Epithelial cell of proximal tubule (primary cell): ENCODE measurements at regions not wholly inside any gene's neighbourhood (a gene's known extent, or its start where the extent isn't known, plus 50 kb on each side); places are given as distances from the start of the nearest gene placed in this dataset.

Experiments used
- DNase-seq: peaks from one replicate; pipeline ENCODE4 v3.0.0-alpha.2; 2011; ENCODE audit warnings: low read depth
- H3K4me3 ChIP-seq: 2 replicates; pipeline ENCODE4 v1.5.1; 2011; ENCODE audit warnings: low read depth, mild to moderate bottlenecking, low read length
- TF ChIP-seq, protein P1 (sequence below): conservative IDR thresholded peaks from 2 replicates; pipeline ENCODE4 v1.5.1; 2012; ENCODE audit warnings: low read depth, mild to moderate bottlenecking, low read length

DNA sequence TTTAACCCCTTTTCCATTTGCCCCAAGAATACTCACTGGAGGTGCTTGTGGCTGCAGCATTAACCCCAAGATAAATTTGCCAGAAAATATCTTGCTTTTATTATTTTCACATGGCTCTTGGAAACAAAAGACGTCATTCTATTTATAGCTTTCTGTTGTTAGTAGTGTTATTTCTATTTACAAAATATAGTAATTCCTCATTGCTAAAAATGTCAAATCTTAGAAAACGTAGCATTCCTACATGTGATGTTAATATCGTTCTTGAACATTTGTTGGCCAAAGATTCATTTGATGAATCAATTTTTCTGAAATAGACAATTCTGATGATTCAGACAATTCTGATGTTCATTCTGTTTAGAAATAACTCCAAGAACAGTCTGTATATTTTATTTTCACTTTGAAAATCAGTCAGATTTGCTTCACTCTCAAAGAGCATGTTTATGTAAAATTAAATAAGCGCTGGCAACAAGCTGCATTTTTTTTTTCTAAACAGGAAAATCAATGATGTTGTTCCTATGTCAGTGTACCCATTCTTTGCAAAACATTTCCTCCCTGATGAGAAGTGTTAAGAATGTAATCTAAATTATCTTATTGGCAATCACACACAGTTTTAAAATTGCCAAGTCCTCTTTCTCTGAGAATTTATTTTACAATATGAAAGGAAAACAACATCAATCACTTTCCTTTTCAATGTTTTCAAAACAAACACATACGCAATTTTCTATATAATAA lies 334.0 kb downstream of the KCTD12 start:
- DNase-seq = no peak
- H3K4me3 ChIP-seq = no peak overlapping the region
- TF ChIP-seq, protein P1, sequence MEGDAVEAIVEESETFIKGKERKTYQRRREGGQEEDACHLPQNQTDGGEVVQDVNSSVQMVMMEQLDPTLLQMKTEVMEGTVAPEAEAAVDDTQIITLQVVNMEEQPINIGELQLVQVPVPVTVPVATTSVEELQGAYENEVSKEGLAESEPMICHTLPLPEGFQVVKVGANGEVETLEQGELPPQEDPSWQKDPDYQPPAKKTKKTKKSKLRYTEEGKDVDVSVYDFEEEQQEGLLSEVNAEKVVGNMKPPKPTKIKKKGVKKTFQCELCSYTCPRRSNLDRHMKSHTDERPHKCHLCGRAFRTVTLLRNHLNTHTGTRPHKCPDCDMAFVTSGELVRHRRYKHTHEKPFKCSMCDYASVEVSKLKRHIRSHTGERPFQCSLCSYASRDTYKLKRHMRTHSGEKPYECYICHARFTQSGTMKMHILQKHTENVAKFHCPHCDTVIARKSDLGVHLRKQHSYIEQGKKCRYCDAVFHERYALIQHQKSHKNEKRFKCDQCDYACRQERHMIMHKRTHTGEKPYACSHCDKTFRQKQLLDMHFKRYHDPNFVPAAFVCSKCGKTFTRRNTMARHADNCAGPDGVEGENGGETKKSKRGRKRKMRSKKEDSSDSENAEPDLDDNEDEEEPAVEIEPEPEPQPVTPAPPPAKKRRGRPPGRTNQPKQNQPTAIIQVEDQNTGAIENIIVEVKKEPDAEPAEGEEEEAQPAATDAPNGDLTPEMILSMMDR = no peak

DNA sequence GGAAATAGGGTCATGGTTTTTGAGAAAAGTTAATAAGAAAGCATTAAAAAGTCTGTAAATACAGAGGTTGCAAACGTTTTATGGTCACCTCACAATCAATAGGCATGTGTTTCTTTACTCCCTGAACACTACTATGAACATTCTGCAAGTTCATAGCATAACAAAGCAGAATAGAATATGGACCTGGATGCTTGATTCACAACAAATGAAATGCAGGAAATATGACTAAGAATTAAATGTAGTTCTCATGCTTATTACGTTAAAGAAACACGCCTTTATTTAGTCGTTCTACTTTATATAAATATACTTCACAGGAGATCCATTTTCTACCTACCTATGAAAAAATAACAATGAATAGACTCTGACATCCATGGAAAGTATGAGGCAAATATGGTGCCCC lies 344.0 kb downstream of the KCTD12 start:
- TF ChIP-seq, protein P1 = no peak
- H3K4me3 ChIP-seq = no peak overlapping the region
- DNase-seq = no peak

DNA sequence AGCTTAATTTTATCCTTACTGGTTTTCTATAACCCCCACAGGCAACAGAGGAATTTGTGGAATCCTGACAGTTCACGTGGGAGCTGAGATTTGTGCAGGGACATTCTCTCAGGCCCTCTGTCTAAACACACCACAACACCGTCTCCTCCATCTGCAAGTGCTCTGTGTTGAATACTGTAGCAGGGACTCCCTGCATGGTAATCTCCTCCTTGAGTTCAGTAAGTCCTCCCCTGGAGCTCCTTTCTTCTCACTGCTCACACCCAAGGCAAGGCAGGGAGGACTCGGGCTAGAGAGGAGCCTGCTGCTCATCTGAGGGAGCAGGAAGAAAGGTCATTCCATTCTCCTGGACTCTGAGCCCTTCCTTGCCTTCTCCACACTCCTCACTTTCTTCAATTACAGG lies 348.2 kb downstream of the KCTD12 start:
- no peak overlapping the region for H3K4me3 ChIP-seq
- DNase-seq = no peak
- TF ChIP-seq, protein P1 = no peak

DNA sequence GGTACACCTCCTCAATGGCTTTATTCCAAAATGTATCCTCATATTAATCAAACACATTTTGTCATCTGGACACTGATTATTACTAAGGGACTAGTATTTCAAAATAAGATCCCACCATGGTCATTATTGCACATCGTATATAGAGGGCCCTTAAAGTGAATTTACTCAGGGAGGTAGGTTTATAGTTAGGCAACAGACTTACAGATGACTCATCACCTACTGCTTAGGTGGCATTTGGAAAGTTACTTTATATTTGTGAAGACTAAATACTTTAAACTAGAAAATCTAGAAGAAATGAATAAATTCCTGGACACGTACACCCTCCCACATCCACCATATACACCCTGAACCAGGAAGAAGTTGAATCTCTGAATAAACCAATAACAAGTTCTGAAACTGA lies 353.0 kb downstream of the KCTD12 start:
- H3K4me3 ChIP-seq = no peak overlapping the region
- DNase-seq = no peak
- TF ChIP-seq, protein P1 = no peak

DNA sequence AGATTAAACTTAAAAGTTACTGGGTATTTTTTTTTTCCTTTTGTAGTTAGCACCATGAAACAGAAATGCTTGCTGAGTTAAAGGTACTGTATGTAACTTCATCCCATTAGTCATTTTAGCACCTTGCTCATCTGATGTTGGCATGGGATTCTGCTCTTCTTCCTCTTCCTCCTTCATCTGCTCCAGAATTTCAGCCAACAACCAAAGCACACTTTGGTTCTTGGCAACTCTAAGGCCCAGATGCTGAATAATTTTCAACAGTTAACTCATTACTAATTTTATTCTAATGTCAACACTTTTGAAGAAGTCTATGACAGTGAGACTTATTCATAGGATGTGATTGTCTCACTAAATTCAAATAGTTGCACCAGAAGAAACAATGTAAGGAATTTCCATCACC lies 359.2 kb downstream of the KCTD12 start:
- no peak overlapping the region for H3K4me3 ChIP-seq
- TF ChIP-seq, protein P1 = no peak
- DNase-seq = no peak

DNA sequence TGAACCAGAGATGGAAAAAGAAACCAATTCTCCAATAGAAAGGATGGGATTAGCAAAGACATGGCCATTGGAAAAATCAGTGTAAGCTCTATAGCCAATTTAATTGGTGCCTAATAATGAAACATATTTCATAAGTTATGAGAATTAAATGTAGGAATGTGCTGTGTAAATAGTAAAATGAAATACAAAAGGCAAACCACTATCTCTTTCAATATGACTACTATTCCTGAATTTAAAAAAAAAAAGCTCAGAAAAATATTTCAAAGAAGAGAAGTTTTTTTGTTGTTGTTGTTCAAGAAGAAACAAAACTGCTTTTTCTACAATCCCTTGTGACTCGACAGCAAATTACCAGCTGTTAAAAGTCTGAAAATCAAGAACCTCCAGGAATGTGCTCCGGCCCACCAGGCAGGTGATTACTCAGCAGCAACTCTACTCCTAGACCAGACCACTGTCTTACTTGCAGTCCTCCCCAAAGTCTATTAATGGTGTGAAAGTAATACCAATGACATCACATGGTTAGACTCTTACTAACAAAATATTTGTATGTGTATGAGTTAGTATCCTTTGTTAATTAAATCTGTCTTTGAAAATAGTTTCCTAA lies 362.4 kb downstream of the KCTD12 start:
- no peak for DNase-seq
- TF ChIP-seq, protein P1 = no peak
- H3K4me3 ChIP-seq = no peak overlapping the region

DNA sequence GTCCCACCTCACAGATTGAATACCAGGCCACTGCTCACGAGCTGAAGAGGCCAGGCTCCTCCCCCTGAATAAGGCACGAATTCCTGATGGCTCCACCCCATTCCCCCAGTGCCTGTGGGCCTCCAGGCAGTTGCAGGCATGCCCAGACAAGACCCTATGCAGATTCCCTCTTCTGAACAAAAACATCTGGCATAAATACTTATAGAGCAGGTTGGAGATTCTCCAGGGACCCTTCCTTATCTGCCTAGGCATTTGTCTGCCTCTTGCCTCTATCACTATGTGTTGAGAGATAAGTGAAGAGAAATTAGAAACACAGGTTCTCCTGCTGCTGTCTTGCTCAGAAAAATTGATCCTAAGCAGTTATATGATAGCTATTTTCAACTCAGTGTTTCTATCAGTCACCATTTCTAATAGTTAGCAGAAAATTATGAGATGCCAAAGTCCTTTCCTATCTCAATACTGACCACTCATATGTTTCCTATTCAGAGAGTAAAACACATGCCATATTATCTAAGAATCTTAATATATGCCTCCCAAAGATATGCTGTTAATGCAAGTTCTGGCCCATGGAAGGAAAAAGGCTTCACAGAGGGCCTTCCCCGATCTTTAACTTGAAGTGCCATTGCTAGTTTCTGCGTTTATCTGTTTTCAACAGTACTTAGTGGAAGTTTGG lies 364.0 kb downstream of the KCTD12 start:
- TF ChIP-seq, protein P1 = no peak
- no peak for DNase-seq
- no peak overlapping the region for H3K4me3 ChIP-seq
